Osteoblast (primary cell): ENCODE measurements at regions not wholly inside any gene's neighbourhood (a gene's known extent, or its start where the extent isn't known, plus 50 kb on each side); places are given as distances from the start of the nearest gene placed in this dataset.

Experiments used
- DNase-seq: peaks from one replicate; pipeline ENCODE4 v3.0.0; 2011; ENCODE audit warnings: low spot score, mixed read lengths; ENCODE audit not compliant: insufficient read length; ENCODE audit errors: missing footprints
- H2AFZ ChIP-seq: 2 replicates; pipeline ENCODE4 v1.6.0; 2011; ENCODE audit warnings: mild to moderate bottlenecking, low read length
- H3K27ac ChIP-seq: 2 replicates; pipeline ENCODE4 v1.5.1; 2011; ENCODE audit warnings: mild to moderate bottlenecking, low read depth, low read length, moderate library complexity
- H3K27me3 ChIP-seq: 2 replicates; pipeline ENCODE4 v1.6.0; 2012; ENCODE audit warnings: mild to moderate bottlenecking, control low read depth, inconsistent platforms, low read length, moderate library complexity; ENCODE audit not compliant: insufficient read depth
- H3K36me3 ChIP-seq: 2 replicates; pipeline ENCODE4 v1.5.1; 2011; ENCODE audit warnings: mild to moderate bottlenecking, low read length, control low read depth, moderate library complexity; ENCODE audit not compliant: insufficient read depth
- H3K4me1 ChIP-seq: 2 replicates; pipeline ENCODE4 v1.5.1; 2011; ENCODE audit warnings: mild to moderate bottlenecking, low read length, control low read depth, moderate library complexity; ENCODE audit not compliant: insufficient read depth
- H3K4me2 ChIP-seq: 2 replicates; pipeline ENCODE4 v1.6.0; 2011; ENCODE audit warnings: mild to moderate bottlenecking, low read length; ENCODE audit not compliant: insufficient read depth
- H3K4me3 ChIP-seq: fragments of 200-600 bp; sonication (generic); 3 replicates; pipeline ENCODE4 v1.5.1; 2012; ENCODE audit warnings: mild to moderate bottlenecking, low read length, inconsistent platforms; ENCODE audit not compliant: insufficient read depth
- H3K79me2 ChIP-seq: 2 replicates; pipeline ENCODE4 v1.6.0; 2012; ENCODE audit warnings: mild to moderate bottlenecking, low read length, control low read depth, inconsistent platforms; ENCODE audit not compliant: insufficient read depth
- H3K9me3 ChIP-seq: 2 replicates; pipeline ENCODE4 v1.5.1; 2011; ENCODE audit warnings: low read depth, low read length, control low read depth
- H4K20me1 ChIP-seq: 2 replicates; pipeline ENCODE4 v1.6.0; 2012; ENCODE audit warnings: mild to moderate bottlenecking, low read length, control low read depth; ENCODE audit not compliant: insufficient read depth
- TF ChIP-seq, protein P1 (sequence below): IDR thresholded peaks from 2 replicates; pipeline ENCODE4 v1.5.1; 2011; ENCODE audit warnings: mild to moderate bottlenecking, low read depth, low read length, moderate library complexity; ENCODE audit errors: extremely low read depth

DNA sequence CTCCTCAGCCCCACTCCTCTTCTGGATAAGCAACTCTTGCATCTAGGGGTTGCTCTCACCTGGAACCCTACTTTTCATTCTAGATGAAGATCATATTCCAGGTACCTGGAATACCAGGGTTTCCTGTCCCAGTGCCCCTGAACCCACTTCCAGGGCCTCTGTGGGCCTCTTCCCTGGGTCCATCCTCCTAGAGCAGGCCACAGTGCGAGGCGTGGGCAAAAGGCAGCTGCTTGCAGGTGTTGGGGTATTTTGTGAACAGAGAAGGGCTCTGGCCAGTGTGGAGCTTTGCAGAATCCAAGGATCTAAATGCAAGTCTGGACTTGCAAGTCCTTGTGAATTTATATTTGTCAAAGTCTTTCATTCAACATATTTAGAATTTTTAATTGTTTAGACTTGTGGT lies 240.4 kb upstream of the POU3F1 start:
- Histone ChIP-seq H3K4me2 (no peak overlapping the region), H3K79me2 (no peaks in the 10 kb centered on the region), H4K20me1 (no peaks in the 10 kb centered on the region), H3K4me1 (no peaks in the 10 kb centered on the region), H3K9me3 (no peaks in the 10 kb centered on the region), H3K27ac (no peak overlapping the region), H2AFZ (no peak overlapping the region), H3K4me3 (no peak overlapping the region), H3K36me3 (no peaks in the 10 kb centered on the region), H3K27me3 (no peaks in the 10 kb centered on the region)
- no peak for DNase-seq
- TF ChIP-seq, protein P1, sequence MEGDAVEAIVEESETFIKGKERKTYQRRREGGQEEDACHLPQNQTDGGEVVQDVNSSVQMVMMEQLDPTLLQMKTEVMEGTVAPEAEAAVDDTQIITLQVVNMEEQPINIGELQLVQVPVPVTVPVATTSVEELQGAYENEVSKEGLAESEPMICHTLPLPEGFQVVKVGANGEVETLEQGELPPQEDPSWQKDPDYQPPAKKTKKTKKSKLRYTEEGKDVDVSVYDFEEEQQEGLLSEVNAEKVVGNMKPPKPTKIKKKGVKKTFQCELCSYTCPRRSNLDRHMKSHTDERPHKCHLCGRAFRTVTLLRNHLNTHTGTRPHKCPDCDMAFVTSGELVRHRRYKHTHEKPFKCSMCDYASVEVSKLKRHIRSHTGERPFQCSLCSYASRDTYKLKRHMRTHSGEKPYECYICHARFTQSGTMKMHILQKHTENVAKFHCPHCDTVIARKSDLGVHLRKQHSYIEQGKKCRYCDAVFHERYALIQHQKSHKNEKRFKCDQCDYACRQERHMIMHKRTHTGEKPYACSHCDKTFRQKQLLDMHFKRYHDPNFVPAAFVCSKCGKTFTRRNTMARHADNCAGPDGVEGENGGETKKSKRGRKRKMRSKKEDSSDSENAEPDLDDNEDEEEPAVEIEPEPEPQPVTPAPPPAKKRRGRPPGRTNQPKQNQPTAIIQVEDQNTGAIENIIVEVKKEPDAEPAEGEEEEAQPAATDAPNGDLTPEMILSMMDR, result no peak

DNA sequence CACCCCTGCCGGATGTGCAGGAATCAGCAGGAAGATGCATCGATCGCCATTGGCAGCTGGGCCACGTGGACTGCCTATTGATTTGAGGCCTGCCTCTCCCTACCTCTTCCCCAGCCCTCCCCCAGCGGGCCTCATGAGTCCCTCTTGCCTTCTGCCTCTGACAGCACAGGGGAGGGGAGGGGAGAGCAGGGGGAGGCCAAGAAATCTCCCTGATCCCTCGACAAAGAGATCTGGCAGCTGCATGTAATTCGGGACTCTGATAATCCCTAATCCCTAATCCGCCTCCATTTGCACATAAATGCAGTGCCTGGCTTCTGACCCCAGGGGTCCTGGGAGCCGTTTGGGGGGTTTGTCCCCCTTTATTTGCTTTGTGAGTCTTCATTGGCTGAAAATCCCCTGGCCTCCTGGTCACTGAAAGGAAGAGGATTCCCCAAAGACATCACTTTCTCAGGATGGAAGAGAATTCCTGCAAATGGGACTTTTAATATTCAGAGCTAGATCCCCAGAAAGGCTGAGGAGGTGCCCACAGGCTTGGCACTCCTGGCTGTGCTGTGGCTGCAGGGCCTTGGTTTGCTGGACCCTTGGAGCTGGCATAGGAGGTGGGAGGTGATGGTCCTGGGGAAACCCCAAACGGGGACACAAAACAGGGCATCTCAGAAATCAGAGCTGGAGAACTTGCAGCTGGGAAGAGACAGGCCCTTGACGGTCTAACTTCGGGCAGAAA lies 239.4 kb upstream of the POU3F1 start:
- Histone ChIP-seq H3K4me1 (no peaks in the 10 kb centered on the region), H2AFZ (no peak overlapping the region), H3K27ac (no peak overlapping the region), H3K4me3 (no peak overlapping the region), H4K20me1 (no peaks in the 10 kb centered on the region), H3K36me3 (no peaks in the 10 kb centered on the region), H3K27me3 (no peaks in the 10 kb centered on the region), H3K4me2 (no peak overlapping the region), H3K9me3 (no peaks in the 10 kb centered on the region), H3K79me2 (no peaks in the 10 kb centered on the region)
- TF ChIP-seq, protein P1, result no peak
- no peak for DNase-seq

DNA sequence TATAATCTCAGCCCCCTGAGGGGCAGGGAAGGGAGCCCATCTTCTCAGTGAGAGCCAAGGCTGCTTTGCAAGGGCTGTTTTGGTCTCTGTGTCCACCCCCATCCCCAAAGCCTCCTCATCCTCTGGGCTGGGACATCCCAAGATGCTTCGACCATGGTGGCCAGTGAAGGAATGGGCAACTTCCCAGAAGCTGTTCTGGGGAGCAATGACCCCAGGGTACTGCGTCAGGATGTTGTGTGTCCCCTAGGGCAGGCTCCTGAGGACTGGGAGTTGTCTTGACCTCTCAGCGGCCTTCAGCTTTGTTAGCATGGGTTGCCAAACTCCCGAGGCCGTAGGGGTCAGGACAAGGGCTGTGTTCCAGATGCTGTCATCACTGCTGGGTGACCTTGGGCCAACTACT lies 238.4 kb upstream of the POU3F1 start:
- Histone ChIP-seq H3K4me3 (no peak overlapping the region), H3K9me3 (no peaks in the 10 kb centered on the region), H2AFZ (no peak overlapping the region), H4K20me1 (no peaks in the 10 kb centered on the region), H3K36me3 (no peaks in the 10 kb centered on the region), H3K79me2 (no peaks in the 10 kb centered on the region), H3K4me2 (no peak overlapping the region), H3K4me1 (no peaks in the 10 kb centered on the region), H3K27ac (no peak overlapping the region), H3K27me3 (no peaks in the 10 kb centered on the region)
- TF ChIP-seq, protein P1, result no peak
- DNase-seq, result no peak

DNA sequence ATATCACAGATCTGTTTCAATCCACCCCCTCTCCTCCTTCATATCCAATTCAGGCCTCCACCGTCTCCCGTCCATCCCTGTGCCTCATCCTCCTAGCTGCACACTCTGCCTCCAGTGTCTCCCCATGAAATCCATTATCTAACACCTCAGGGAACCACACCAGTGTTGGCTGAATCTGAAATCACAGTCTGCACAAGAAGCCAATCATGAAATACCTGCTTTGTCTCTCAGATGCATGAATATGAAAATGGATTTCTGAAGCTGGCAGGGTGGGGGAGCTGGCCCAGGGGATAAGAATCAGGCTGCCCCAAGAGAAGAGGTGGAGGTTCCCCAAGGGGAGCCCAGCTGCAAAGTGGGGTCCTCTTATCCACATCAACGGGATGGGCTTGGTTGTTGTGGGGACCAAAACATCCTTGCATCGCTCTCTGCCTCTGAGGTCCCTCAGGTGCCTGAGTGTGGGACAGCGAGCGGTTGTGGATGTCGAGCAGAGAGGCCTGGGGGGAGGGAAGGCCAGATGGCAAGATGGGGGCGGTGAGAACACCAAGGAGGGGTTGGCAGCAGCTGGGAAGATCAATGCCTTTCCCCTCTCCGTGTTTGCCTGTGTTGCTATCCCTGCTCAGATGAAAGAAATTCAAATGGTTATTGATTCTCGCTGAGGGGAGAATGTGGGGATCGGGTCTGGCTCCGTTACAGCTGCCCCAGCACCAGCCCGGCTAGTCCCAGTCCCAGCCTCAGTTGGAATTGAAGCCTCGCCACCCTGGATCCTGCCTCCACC lies 237.3 kb upstream of the POU3F1 start:
- Histone ChIP-seq H3K4me1 (no peaks in the 10 kb centered on the region), H3K27ac (no peak overlapping the region), H3K4me2 (no peak overlapping the region), H3K27me3 (no peaks in the 10 kb centered on the region), H3K9me3 (no peaks in the 10 kb centered on the region), H4K20me1 (no peaks in the 10 kb centered on the region), H2AFZ (no peak overlapping the region), H3K4me3 (no peak overlapping the region), H3K36me3 (no peaks in the 10 kb centered on the region), H3K79me2 (no peaks in the 10 kb centered on the region)
- DNase-seq, result no peak
- TF ChIP-seq, protein P1, result no peak
